GM12801 (cell line): ENCODE measurements at regions not wholly inside any gene's neighbourhood (a gene's known extent, or its start where the extent isn't known, plus 50 kb on each side); places are given as distances from the start of the nearest gene placed in this dataset.

Experiments used
- TF ChIP-seq, protein P1 (sequence below): IDR thresholded peaks from one replicate; pipeline ENCODE4 v1.5.1; 2011; ENCODE audit warnings: control low read depth; ENCODE audit not compliant: insufficient read length; ENCODE audit errors: extremely low read depth

DNA sequence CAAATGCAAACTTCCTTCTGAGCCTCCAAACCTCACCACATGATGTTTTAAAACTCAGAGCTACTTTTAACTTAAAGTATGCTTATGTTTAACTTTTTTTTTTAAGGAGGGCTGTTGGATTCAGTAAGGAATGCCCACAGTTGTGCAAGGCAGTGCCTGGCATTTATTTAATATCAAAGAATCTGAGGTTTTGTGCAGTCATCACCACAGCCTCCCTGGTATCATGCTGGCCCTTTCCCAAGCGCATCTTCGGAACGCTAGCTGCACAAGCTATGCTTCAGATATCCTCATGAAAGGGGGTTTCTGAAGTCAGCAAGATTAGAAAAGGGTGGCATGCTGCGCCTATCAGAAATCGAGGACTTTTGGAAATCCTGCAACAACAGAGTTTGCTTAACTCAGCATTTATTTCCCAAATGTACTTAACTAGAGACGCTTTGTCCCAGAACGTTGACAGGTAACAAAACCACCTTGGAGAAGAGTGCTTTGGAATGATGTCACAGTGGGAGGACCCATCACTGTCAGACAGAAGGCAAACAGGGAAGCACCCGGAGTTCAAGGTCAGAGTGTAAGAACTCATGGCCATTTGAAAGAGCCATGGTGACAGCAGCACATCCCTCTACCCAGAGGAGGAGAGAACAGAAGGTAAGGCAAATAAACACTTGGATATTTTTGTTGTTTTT is 120.2 kb upstream of the IGF1R start:
- TF ChIP-seq, protein P1, sequence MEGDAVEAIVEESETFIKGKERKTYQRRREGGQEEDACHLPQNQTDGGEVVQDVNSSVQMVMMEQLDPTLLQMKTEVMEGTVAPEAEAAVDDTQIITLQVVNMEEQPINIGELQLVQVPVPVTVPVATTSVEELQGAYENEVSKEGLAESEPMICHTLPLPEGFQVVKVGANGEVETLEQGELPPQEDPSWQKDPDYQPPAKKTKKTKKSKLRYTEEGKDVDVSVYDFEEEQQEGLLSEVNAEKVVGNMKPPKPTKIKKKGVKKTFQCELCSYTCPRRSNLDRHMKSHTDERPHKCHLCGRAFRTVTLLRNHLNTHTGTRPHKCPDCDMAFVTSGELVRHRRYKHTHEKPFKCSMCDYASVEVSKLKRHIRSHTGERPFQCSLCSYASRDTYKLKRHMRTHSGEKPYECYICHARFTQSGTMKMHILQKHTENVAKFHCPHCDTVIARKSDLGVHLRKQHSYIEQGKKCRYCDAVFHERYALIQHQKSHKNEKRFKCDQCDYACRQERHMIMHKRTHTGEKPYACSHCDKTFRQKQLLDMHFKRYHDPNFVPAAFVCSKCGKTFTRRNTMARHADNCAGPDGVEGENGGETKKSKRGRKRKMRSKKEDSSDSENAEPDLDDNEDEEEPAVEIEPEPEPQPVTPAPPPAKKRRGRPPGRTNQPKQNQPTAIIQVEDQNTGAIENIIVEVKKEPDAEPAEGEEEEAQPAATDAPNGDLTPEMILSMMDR, result no peak

- TF ChIP-seq, protein P1, result no peak
These were observed 118.9 kb upstream of the IGF1R start for GRCh38 chr15:98529205-98530145.

- TF ChIP-seq, protein P1, result no peak
These were observed 117.8 kb upstream of the IGF1R start for GRCh38 chr15:98530570-98530969.

GRCh38 chr15:98532063-98532462 is 116.3 kb upstream of the IGF1R start:
- TF ChIP-seq, protein P1, result no peak

DNA sequence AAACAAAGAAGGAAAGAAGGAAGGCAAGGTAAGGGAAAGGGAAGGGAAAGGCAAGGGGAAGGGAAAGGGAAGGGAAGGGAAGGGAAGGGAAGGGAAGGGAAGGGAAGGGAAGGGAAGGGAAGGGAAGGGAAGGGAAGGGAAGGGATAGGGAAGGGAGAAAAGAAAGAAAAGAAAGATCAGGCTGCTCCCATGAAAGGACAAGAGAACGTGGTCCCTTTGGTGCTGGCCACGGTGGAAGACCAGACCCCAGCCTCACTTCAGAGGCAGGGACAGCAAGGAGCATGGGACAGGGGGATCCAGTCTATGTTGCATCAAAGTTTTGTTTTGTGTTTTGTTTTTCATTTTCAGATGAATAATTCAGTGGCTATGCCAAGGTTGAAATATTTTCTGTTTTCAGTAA is 111.4 kb upstream of the IGF1R start:
- TF ChIP-seq, protein P1, result no peak

DNA sequence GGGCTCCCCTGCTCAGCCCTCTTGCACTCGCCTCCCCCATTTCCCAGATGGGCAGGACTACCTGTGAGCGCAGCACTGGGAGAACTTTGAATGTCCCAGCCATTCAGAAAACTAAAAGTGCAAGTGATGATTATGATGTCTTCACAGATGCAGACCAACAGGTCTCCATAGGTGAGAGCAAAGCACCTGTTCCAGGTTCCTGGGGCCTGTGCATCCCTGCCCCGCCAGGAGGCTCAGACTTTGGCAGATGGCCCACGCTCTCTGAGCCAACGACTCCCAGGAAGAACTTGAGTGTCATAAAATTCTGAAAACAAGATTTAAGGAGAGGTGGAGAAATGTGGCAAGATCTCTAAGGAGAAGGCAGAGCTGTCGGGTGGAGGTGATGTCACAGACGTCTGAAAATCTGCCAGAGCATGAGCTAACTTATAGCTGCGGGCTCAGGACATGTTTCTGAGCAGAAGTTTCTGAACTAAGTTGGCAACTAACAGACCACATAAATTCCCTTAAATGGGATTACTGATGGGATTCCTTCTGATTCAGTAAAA is 110.8 kb upstream of the IGF1R start:
- TF ChIP-seq, protein P1, result no peak

- TF ChIP-seq, protein P1, result no peak
These were observed 106.8 kb upstream of the IGF1R start for GRCh38 chr15:98541519-98541918.
